ENCODE measurements at regions not wholly inside any gene's neighbourhood (a gene's known extent, or its start where the extent isn't known, plus 50 kb on each side); places are given as distances from the start of the nearest gene placed in this dataset.

DNA sequence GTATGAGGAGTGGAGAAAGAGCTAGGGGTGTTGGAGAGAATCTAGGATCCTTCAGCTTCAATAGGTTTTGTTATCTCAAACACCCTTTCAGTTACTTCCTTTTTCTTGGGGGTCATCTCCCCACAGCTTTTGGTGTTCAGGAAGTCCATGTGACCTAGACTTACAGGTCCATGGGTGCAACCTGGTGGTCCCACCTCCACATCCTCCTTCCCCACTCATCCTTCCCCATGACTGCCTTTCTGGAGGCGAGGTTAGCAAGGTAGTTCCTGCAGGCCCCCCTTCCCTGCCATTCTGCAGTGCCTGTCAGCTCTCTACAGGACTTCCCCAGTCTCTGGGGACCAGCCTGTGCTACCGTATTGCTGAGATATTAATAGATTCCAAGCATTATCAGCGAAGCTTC, 107.6 kb downstream of the TMEM17 start:
- TF ChIP-seq, protein P1, sequence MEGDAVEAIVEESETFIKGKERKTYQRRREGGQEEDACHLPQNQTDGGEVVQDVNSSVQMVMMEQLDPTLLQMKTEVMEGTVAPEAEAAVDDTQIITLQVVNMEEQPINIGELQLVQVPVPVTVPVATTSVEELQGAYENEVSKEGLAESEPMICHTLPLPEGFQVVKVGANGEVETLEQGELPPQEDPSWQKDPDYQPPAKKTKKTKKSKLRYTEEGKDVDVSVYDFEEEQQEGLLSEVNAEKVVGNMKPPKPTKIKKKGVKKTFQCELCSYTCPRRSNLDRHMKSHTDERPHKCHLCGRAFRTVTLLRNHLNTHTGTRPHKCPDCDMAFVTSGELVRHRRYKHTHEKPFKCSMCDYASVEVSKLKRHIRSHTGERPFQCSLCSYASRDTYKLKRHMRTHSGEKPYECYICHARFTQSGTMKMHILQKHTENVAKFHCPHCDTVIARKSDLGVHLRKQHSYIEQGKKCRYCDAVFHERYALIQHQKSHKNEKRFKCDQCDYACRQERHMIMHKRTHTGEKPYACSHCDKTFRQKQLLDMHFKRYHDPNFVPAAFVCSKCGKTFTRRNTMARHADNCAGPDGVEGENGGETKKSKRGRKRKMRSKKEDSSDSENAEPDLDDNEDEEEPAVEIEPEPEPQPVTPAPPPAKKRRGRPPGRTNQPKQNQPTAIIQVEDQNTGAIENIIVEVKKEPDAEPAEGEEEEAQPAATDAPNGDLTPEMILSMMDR (IDR thresholded peaks at IDR 0.05; ENCODE audit: insufficient read depth, low read depth, low read length) = no peak
- no peak for TF ChIP-seq EZH2 (IDR thresholded peaks at IDR 0.05; ENCODE audit: insufficient read depth, low read length)
